Esophagus muscularis mucosa (tissue), 4 donors: ENCODE measurements at regions not wholly inside any gene's neighbourhood (a gene's known extent, or its start where the extent isn't known, plus 50 kb on each side); places are given as distances from the start of the nearest gene placed in this dataset.

Experiments
- DNase-seq: peaks from one replicate; pipeline ENCODE4 v3.0.0-alpha.2; 2017; ENCODE audit errors: extremely low spot score
- H3K27ac ChIP-seq, 4 donors: fragments of 200-600 bp; sonication (generic); replicated peaks in 1 of 4; 1 replicate in 3 of 4; 2 replicates in 1 of 4; pipeline ENCODE4 v1.5.1; 2016 to 2019; ENCODE audit warnings: mild to moderate bottlenecking in 1 of 4
- H3K27me3 ChIP-seq, 4 donors: fragments of 200-600 bp; sonication (generic); one replicate each; pipeline versions ENCODE4 v1.5.1 to v1.6.0; 2016 to 2019
- H3K36me3 ChIP-seq, 4 donors: fragments of 200-600 bp; sonication (generic); one replicate each; pipeline ENCODE4 v1.5.1; 2016 to 2019
- H3K4me1 ChIP-seq, 4 donors: fragments of 200-600 bp; sonication (generic); one replicate each; pipeline ENCODE4 v1.5.1; 2016 to 2019
- H3K4me3 ChIP-seq, 4 donors: fragments of 200-600 bp; sonication (generic); 1 replicate in 2 of 4; 2 replicates in 2 of 4; pipeline ENCODE4 v1.5.1; 2016 to 2019; ENCODE audit warnings: mild to moderate bottlenecking in 4 of 4, moderate library complexity in 1 of 4
- H3K9me3 ChIP-seq, 4 donors: fragments of 200-600 bp; sonication (generic); 1 replicate in 3 of 4; 2 replicates in 1 of 4; pipeline ENCODE4 v1.5.1; 2016 to 2019
- CTCF ChIP-seq, 3 experiments: fragments of 200-600 bp in 2 of 3; fragments of 450-650 bp in 1 of 3; sonication (generic) in 2 of 3; IDR thresholded peaks; one replicate each; pipeline ENCODE4 v1.5.1; 2017 to 2019; ENCODE audit warnings: antibody characterized with exemption in 3 of 3, mild to moderate bottlenecking in 2 of 3, moderate library complexity in 1 of 3
- EP300 ChIP-seq: sonication (generic); formaldehyde crosslinking; IDR thresholded peaks from one replicate; pipeline ENCODE4 v1.6.1; 2017; ENCODE audit warnings: antibody characterized with exemption
- POLR2A ChIP-seq: fragments of 450-650 bp; IDR thresholded peaks from one replicate; pipeline ENCODE4 v1.6.1; 2017; ENCODE audit warnings: antibody characterized with exemption, moderate library complexity, mild to moderate bottlenecking, low read depth
- POLR2AphosphoS5 ChIP-seq, 2 donors: sonication (generic); formaldehyde crosslinking; IDR thresholded peaks; one replicate each; pipeline ENCODE4 v1.6.1; 2017; ENCODE audit warnings: antibody characterized with exemption in 2 of 2
- WGBS: methylation state at CpG from one replicate; pipeline ENCODE4 v1.1.5; 2018; 5-methylcytosine and 5-hydroxymethylcytosine counted together
- intact Hi-C: fragments of 100-400 bp; cut with DNase I; formaldehyde crosslinking; loops from one replicate; pipeline ENCODE4 v1.15.1; 2023

GRCh38 chr10:21052709-21053104 lies 155.6 kb upstream of the NEBL start:
- Histone ChIP-seq H3K27me3 (peaks cover 0 to 6% (median 0%) of the 10 kb centered on the region in 4 donors), H3K27ac (no peak overlapping the region), H3K4me3 (no peak overlapping the region), H3K36me3 (no peaks in the 10 kb centered on the region), H3K9me3 (peaks cover 0 to 13% (median 6%) of the 10 kb centered on the region in 4 donors), H3K4me1 (no peaks in the 10 kb centered on the region)
- TF ChIP-seq EP300 (no peak), POLR2AphosphoS5 (IDR thresholded peaks at IDR 0.05) (no peak), POLR2A (no peak), CTCF (IDR thresholded peaks at IDR 0.05) (no peak)
- DNase-seq = no peak
- WGBS = 89% methylated on average over 4 of the region's 4 CpGs
- intact Hi-C loops = no loop called here

- Histone ChIP-seq H3K27me3 (peaks cover 0 to 6% (median 0%) of the 10 kb centered on the region in 4 donors), H3K9me3 (peaks cover 0 to 13% (median 6%) of the 10 kb centered on the region in 4 donors), H3K4me1 (no peaks in the 10 kb centered on the region), H3K4me3 (no peak overlapping the region), H3K27ac (no peak overlapping the region), H3K36me3 (no peaks in the 10 kb centered on the region)
- TF ChIP-seq POLR2A = no peak
- TF ChIP-seq EP300 = no peak
- no peak for TF ChIP-seq POLR2AphosphoS5 (IDR thresholded peaks at IDR 0.05)
- no peak for TF ChIP-seq CTCF (IDR thresholded peaks at IDR 0.05)
- WGBS = 94% methylated on average over 3 of the region's 5 CpGs
- intact Hi-C loops = no loop called here
- DNase-seq = no peak
These were observed 155.1 kb upstream of the NEBL start for GRCh38 chr10:21052072-21052708.

GRCh38 chr10:21049482-21049881 lies 152.4 kb upstream of the NEBL start:
- Histone ChIP-seq H3K9me3 (peaks cover 0 to 13% (median 6%) of the 10 kb centered on the region in 4 donors), H3K4me1 (no peaks in the 10 kb centered on the region), H3K4me3 (no peak overlapping the region), H3K36me3 (no peaks in the 10 kb centered on the region), H3K27ac (no peak overlapping the region), H3K27me3 (no peaks in the 10 kb centered on the region)
- intact Hi-C loops = no loop called here
- TF ChIP-seq EP300 (no peak), POLR2A (no peak), CTCF (IDR thresholded peaks at IDR 0.05) (no peak), POLR2AphosphoS5 (IDR thresholded peaks at IDR 0.05) (no peak)
- DNase-seq = no peak
- WGBS = 89% methylated on average over 3 of the region's 3 CpGs

GRCh38 chr10:21048068-21048467 lies 151.0 kb upstream of the NEBL start:
- Histone ChIP-seq H3K4me3 (no peak overlapping the region), H3K4me1 (no peaks in the 10 kb centered on the region), H3K27ac (no peak overlapping the region), H3K9me3 (peaks cover 0 to 13% (median 6%) of the 10 kb centered on the region in 4 donors), H3K36me3 (no peaks in the 10 kb centered on the region), H3K27me3 (no peaks in the 10 kb centered on the region)
- TF ChIP-seq CTCF (IDR thresholded peaks at IDR 0.05) = no peak
- TF ChIP-seq POLR2AphosphoS5 (IDR thresholded peaks at IDR 0.05) = no peak
- TF ChIP-seq POLR2A = no peak
- TF ChIP-seq EP300 = no peak
- WGBS = 64% methylated on average over 6 of the region's 6 CpGs
- intact Hi-C loops = no loop called here
- DNase-seq = no peak

- no peaks in the 10 kb centered on the region for H3K4me1 ChIP-seq
- H3K27ac ChIP-seq = no peak overlapping the region
- TF ChIP-seq POLR2AphosphoS5 (IDR thresholded peaks at IDR 0.05) (no peak), CTCF (IDR thresholded peaks at IDR 0.05) (no peak), POLR2A (no peak)
- DNase-seq = no peak
- no peak overlapping the region for H3K4me3 ChIP-seq
- WGBS = 89% methylated on average over 3 of the region's 3 CpGs
- H3K36me3 ChIP-seq = no peaks in the 10 kb centered on the region
- no peaks in the 10 kb centered on the region for H3K27me3 ChIP-seq
- intact Hi-C loops = no loop called here
- H3K9me3 ChIP-seq = peaks cover 0 to 12% (median 5%) of the 10 kb centered on the region in 4 donors
These were observed 150.4 kb upstream of the NEBL start for GRCh38 chr10:21047511-21047910.
